GM12875 (cell line): ENCODE measurements at regions not wholly inside any gene's neighbourhood (a gene's known extent, or its start where the extent isn't known, plus 50 kb on each side); places are given as distances from the start of the nearest gene placed in this dataset.

Source experiments
- H3K4me3 ChIP-seq: one replicate; pipeline ENCODE4 v1.5.1; 2011; ENCODE audit warnings: low read depth, low read length, control low read depth
- TF ChIP-seq, protein P1 (sequence below): IDR thresholded peaks from 2 replicates; pipeline ENCODE4 v1.5.1; 2011; ENCODE audit warnings: low read depth, mild to moderate bottlenecking, control low read depth, inconsistent platforms, low read length, moderate library complexity, borderline replicate concordance; ENCODE audit not compliant: insufficient read depth

DNA sequence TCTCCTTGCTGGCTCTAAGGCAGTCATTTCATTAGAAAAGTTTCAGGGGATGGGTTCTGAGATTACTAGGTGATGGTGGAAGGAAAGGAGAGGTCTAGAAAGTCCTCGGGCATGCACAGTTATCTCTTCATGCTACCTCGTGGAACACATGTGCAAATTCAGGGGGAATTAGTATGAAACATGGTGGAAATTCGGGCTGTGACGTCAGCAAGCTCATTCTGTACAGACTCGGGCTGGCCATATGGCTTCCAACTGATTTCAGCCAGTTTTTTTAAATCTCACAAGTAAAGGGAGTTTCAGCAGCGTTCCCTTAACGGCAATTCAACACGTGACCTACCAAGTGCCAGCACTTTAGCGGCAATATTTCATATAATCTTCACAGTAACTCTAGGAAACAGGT lies 251.1 kb downstream of the TBL1XR1 start:
- no peak overlapping the region for H3K4me3 ChIP-seq
- TF ChIP-seq, protein P1, sequence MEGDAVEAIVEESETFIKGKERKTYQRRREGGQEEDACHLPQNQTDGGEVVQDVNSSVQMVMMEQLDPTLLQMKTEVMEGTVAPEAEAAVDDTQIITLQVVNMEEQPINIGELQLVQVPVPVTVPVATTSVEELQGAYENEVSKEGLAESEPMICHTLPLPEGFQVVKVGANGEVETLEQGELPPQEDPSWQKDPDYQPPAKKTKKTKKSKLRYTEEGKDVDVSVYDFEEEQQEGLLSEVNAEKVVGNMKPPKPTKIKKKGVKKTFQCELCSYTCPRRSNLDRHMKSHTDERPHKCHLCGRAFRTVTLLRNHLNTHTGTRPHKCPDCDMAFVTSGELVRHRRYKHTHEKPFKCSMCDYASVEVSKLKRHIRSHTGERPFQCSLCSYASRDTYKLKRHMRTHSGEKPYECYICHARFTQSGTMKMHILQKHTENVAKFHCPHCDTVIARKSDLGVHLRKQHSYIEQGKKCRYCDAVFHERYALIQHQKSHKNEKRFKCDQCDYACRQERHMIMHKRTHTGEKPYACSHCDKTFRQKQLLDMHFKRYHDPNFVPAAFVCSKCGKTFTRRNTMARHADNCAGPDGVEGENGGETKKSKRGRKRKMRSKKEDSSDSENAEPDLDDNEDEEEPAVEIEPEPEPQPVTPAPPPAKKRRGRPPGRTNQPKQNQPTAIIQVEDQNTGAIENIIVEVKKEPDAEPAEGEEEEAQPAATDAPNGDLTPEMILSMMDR: no peak

DNA sequence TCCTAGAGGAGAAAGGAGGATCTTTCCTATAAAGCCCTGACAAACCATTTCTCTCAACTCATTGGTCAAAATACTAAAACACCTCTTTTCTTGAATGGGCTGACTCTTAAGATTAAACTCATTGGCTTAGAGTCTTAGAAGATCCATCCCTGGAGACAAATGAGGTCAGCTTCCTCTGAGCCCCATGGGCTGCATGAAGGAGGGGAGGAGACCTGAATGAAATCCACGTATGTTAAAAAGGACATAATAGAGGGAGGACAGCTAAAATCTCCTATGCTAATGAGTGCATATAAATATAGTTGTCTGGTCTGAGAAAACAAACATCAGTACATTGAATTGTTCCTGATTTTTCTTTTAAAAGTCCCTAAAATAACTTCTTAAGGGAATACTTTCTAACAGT lies 255.0 kb downstream of the TBL1XR1 start:
- no peak overlapping the region for H3K4me3 ChIP-seq
- TF ChIP-seq, protein P1: no peak

DNA sequence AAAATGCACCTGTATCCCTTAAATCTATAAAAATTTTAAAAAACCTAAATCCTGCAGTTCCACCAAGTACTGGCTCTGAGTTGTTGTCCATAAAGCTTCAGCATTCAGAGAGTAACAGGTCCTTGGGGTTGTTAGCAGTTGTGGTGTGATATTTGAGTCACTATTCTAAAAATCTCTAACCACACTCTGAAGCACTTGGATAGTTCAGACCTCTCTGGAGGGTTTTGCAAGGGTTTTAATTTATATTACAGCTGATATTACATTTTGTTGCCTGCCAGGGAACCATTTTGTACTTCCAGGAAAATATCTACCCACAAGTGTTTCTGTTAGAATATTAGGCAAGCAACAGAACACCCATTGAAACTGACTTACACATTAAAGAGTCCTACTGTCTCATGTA lies 255.6 kb downstream of the TBL1XR1 start:
- no peak overlapping the region for H3K4me3 ChIP-seq
- TF ChIP-seq, protein P1: no peak

DNA sequence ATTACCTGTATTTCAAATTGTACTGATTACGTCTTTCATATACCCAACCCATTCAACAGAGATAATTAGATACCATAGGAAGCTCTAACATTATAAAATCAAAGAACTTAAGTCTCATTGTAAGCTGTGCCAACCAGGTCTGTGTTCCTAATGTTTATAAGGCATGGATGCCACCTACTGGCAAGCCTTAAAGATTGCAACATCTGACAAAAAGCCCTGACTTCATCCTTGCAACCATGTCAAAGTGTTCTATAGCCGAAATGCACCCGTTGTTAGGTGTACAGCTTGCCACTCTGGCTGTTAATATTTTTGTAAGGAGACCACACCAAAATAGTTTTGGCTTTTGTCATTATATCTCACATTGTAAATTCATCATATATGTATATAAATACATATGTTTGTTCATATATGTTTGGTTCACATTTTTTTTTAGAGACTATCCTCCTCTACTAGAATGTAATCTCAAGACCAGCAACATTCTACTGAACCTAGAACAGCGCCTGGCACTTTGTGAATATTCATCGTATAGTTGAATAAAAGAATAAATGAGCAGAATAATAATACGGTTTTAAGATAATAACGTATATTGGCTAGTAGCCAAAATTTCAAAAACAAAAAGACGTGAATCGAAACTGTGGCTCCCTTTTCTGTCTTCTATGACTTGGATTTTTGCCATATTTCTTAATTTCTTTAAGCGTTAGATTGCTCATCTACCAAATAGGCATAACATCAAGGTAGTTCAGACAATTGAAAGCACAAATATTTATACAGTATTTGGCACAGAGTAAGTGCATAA lies 258.1 kb downstream of the TBL1XR1 start:
- H3K4me3 ChIP-seq: no peak overlapping the region
- TF ChIP-seq, protein P1: peak; percentile 66; the same call in 1 of the 2 replicates

DNA sequence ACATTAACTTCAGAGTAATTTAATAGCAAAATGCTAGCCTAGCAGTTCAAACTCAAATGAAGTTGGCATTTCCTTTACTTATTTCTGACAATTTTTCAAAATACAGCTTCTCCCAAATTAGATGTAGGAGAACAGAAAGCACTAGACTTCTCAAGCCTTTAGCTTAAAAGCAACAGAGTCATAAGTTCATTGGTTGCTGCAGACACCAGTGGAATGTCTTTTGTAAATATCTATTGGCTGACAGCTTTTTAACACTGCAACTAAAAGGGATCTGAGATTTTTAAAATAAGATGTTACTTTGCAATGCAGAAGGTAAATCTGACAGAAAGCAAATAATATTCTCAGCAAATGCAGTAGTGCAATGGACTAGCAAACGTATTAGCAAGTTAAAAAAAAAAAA lies 259.3 kb downstream of the TBL1XR1 start:
- H3K4me3 ChIP-seq: no peak overlapping the region
- TF ChIP-seq, protein P1: no peak

DNA sequence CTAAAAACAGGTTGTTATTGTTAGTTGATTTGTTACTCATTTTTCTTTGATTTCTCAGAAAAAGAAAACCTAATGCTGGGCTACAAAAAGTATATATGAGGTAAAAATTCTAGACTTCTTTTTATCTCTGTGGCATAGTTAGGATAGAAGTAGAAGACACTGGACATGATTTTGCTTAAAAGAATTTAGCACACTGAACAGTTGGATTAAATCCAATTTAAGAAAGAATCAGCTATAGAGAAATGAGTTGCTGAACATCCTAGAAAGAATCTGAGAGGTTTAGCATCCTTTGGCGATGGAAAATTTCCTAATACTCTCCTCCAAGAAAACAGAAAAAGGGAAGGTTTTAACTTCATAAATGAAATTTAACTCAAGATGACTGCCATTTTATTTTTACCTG lies 259.7 kb downstream of the TBL1XR1 start:
- TF ChIP-seq, protein P1: no peak

DNA sequence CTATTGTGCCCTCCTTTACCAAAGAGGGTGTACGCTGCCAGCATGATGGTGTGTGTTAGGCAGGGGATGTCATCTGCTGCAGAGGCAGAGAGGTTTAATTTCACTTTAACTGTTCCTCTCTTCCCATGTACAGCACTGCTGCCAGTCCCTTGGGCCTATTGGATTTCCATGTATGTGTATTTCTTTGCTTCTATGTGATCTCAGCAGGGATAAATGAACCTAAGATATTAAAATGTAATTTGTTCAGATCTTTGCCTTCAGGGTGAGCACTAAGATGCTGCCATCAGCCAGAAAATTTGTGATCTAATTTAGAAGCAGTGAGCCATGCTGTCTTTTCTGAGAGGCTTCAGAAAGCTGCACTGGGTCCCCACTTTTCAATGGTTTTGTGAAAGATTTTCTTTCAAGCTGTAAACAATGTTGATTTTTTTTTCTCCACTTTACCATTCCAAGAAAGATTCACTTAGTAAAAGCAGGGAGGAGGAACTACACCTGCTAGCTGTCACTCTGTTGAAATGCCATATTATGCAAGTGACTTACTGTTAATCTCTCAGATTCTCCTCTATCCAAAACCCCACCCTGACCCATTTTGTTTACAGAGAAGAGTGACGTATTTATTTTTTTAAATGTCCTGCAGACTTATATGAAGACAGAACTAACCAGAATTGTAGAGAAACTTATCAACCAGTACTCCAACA lies 261.9 kb downstream of the TBL1XR1 start:
- TF ChIP-seq, protein P1: no peak
- no peak overlapping the region for H3K4me3 ChIP-seq

More for the DNA sequence above, 259.7 kb downstream of the TBL1XR1 start:
- H3K4me3 ChIP-seq: no peak overlapping the region
